GM21360 (cell line): ENCODE measurements at regions not wholly inside any gene's neighbourhood (a gene's known extent, or its start where the extent isn't known, plus 50 kb on each side); places are given as distances from the start of the nearest gene placed in this dataset.

Source experiments
- ATAC-seq: cut with Tn5 transposase; IDR thresholded peaks from one replicate; pipeline ENCODE4 v1.9.1; 2021; ENCODE audit warnings: mild to moderate bottlenecking, moderate library complexity; ENCODE audit not compliant: unreplicated experiment

GRCh38 chrX:113545040-113545439 is 704.4 kb upstream of the AMOT start:
- no peak for ATAC-seq

GRCh38 chrX:113539599-113540356 is 699.1 kb upstream of the AMOT start:
- no peak for ATAC-seq

- no peak for ATAC-seq
Measured at GRCh38 chrX:113529426-113530013, 688.9 kb upstream of the AMOT start.

- peak; percentile 99 for ATAC-seq
Measured at GRCh38 chrX:113522814-113523213, 682.2 kb upstream of the AMOT start.

GRCh38 chrX:113514906-113515305 is 674.3 kb upstream of the AMOT start:
- ATAC-seq = no peak

- ATAC-seq = no peak
Measured at GRCh38 chrX:113512700-113513395, 672.2 kb upstream of the AMOT start.

- ATAC-seq = no peak
Measured at GRCh38 chrX:113510586-113510985, 670.0 kb upstream of the AMOT start.

GRCh38 chrX:113492895-113493294 is 652.3 kb upstream of the AMOT start:
- no peak for ATAC-seq

- ATAC-seq = peak; percentile 40
Measured at GRCh38 chrX:113473418-113473817, 632.8 kb upstream of the AMOT start.

- ATAC-seq = peak; percentile 73
Measured at GRCh38 chrX:113473015-113473414, 632.4 kb upstream of the AMOT start.

- ATAC-seq = no peak
Measured at GRCh38 chrX:113470166-113470565, 629.5 kb upstream of the AMOT start.

GRCh38 chrX:113457719-113458118 is 617.1 kb upstream of the AMOT start:
- ATAC-seq = no peak

GRCh38 chrX:113455582-113455981 is 615.0 kb upstream of the AMOT start:
- ATAC-seq = no peak

- ATAC-seq = no peak
Measured at GRCh38 chrX:113429011-113429410, 588.4 kb upstream of the AMOT start.

- no peak for ATAC-seq
Measured at GRCh38 chrX:113422323-113422722, 581.7 kb upstream of the AMOT start.

- ATAC-seq = no peak
Measured at GRCh38 chrX:113421432-113421831, 580.8 kb upstream of the AMOT start.

GRCh38 chrX:113412106-113412505 is 571.5 kb upstream of the AMOT start:
- no peak for ATAC-seq

- no peak for ATAC-seq
Measured at GRCh38 chrX:113408843-113409242, 568.2 kb upstream of the AMOT start.

- ATAC-seq = no peak
Measured at GRCh38 chrX:113400193-113400704, 559.6 kb upstream of the AMOT start.

GRCh38 chrX:113399506-113400192 is 559.0 kb upstream of the AMOT start:
- no peak for ATAC-seq

- no peak for ATAC-seq
Measured at GRCh38 chrX:113392355-113392754, 551.7 kb upstream of the AMOT start.
